ENCODE measurements at regions not wholly inside any gene's neighbourhood (a gene's known extent, or its start where the extent isn't known, plus 50 kb on each side); places are given as distances from the start of the nearest gene placed in this dataset.

DNA sequence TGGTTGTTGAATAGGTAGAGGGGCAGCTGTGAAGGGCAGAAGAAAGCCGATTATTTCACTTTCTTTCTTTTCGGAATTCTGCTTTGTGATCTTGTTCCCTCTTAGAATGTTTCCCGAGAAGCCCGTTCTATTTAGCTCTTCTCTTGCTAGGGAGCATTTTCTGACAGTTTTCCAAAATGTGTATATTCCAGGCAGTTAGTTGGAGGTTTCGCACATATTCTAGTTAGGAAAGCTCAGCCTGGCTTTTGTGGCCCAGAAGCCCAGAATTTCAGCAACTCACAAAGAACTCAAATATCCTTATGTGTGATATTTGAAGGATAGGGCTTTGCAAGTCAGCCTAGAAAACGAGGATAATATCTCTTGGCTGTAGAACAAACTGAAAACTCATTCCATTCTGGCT lies 461.0 kb upstream of the C9orf72 start:
- TF ChIP-seq, protein P1, sequence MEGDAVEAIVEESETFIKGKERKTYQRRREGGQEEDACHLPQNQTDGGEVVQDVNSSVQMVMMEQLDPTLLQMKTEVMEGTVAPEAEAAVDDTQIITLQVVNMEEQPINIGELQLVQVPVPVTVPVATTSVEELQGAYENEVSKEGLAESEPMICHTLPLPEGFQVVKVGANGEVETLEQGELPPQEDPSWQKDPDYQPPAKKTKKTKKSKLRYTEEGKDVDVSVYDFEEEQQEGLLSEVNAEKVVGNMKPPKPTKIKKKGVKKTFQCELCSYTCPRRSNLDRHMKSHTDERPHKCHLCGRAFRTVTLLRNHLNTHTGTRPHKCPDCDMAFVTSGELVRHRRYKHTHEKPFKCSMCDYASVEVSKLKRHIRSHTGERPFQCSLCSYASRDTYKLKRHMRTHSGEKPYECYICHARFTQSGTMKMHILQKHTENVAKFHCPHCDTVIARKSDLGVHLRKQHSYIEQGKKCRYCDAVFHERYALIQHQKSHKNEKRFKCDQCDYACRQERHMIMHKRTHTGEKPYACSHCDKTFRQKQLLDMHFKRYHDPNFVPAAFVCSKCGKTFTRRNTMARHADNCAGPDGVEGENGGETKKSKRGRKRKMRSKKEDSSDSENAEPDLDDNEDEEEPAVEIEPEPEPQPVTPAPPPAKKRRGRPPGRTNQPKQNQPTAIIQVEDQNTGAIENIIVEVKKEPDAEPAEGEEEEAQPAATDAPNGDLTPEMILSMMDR (IDR thresholded peaks at IDR 0.05; ENCODE audit: low read length): no peak
- no peak for TF ChIP-seq EZH2phosphoT487 (IDR thresholded peaks at IDR 0.05; ENCODE audit: low read length)
